Stimulated activated CD4-positive, alpha-beta T cell treated with anti-CD3 and anti-CD28 coated beads, TNF-alpha, amount 100 ng/mL, for 1 hour (primary cell): ENCODE measurements at regions not wholly inside any gene's neighbourhood (a gene's known extent, or its start where the extent isn't known, plus 50 kb on each side); places are given as distances from the start of the nearest gene placed in this dataset.
"Not testable (repeated sequence)": the region's sequence is repeated elsewhere in the genome, so short reads cannot be mapped to it uniquely, and the experiment has no call there.

Experiments
- DNase-seq, 3 donors: peaks; one replicate each; pipeline ENCODE4 v3.0.0-alpha.2; 2020; ENCODE audit warnings: low read depth in 3 of 3, low spot score in 1 of 3

GRCh38 chr1:229003233-229004031, 267.5 kb upstream of the RAB4A start:
- DNase-seq = no peak

DNA sequence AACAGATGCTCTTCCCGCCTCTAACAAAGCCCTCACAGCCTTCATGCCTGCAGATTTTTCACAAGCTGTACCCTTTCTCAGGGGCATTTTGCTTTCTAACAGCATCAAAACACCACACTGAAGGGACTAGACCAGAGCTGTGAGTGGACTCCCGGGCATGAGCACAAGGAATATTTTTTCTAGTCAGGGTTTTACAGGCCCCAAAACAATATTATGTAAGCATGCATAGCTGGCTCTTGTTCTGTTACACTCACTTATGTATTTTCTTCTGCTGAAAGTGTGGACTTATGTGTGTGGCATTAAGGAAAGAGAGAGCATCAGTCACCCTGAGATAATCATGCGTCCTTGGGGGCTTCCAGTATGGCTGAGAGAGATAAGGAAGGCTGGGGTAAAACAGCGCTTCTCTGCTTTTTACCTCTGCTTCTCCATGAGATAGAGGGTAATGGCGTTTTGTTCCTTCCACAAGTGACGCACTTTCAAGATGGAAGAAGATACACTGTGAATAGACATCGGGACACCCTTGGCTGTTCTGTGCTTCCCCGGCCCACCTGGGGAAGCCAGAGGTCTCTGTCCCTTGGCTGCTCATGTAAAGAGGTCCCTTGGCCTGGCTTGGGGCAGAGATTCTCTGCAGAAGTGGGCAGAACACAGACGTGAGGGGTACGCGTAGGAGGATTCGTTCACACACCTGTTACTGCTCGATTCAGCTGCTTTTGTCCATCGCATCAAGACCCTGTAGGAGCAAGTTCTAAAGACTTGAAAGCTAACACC, 266.7 kb upstream of the RAB4A start:
- no peak for DNase-seq

DNA sequence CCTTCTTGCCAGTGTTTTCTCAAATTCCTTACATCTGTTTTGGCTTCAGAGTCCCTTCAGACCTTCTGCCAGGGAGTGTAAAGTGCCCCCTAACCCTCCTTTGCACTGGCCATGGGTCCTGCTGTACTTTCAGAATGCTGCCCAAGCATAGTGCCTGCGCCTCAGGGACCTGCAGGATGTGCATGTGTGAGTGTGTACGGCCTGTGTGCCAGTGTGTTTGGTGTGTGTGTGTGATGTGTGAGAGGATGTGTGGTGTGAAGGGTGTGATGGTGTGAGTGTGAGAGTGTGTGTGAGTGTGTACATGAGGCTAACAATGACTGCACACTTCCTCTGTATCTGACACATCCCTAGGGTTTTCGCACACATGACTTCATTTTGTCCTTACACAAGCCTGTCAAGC, 265.8 kb upstream of the RAB4A start:
- DNase-seq = no peak

DNA sequence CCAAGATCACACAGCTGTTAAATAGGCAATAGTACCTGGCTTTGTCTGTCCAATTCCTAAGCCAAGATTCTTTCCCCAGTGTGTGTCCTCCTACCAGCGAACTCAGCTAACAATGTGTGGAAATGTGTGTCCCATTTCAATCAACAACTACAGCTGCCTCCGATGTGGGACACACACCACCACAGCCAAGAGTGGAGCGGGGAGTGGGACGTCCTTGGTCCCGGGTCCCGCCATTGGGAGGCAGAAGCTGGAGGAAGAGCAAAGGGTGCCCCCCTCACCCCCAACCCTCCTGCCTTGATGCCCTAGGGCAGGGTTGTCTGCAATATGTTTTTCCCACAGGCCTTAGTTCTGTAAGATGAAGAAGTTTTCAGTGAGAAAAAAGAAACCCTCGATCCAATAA, 265.4 kb upstream of the RAB4A start:
- DNase-seq = no peak

DNA sequence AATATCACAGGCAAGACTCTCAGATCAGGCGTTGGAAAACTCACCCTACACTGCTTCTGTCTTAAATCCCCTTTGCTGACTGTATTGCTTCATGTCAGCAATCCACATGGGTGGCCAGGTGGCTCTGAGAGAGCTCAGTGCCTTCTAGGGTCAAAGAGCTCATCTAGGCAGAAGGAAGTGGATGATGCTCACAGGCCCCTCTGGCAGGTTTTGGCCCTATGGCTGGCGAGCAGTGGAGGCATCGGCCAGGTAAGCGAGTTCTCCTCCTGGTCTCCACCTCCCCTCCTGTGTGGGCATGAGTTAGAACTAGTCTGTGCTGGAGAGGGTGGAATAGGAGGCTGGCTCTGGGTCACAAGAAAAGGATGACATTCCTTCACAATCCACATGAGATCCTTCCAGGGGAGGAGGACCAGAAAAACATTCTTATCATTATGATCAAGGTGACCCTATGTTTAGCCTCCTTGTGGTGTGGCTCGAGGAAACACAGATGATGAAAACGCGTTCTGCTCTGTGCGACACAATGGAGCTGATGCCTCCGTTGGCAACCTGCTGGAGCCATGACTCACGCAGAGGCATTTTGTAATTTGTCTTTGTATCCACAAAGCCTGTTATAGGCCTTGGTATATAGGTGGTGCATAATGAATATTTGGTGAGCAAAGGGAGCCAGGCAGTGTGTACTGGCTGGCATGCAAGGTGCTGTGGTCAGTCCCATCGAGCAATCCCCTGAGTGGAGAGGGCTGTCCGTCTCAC, 264.6 kb upstream of the RAB4A start:
- no peak for DNase-seq

DNA sequence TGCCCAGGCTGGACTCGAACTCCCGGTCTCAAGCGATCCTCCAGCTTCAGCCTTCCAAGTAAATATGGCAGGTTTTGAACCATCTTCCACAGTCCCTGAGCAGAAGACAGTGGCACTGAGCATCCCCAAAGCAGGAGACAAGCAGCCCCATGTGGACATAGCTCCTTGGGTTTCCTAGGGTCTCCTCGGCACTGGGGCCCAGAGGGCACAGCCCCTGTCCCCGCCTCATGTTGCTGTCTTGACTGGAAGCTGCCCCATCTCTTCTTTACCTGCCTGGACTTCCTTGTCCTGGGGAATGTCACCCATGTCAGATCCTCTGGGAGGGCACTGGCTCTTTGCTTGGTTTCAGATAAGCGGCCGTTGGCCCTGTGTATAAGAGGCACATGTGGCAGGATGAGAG, 263.7 kb upstream of the RAB4A start:
- DNase-seq = no peak

GRCh38 chr1:229007701-229008100, 263.2 kb upstream of the RAB4A start:
- DNase-seq = no peak

DNA sequence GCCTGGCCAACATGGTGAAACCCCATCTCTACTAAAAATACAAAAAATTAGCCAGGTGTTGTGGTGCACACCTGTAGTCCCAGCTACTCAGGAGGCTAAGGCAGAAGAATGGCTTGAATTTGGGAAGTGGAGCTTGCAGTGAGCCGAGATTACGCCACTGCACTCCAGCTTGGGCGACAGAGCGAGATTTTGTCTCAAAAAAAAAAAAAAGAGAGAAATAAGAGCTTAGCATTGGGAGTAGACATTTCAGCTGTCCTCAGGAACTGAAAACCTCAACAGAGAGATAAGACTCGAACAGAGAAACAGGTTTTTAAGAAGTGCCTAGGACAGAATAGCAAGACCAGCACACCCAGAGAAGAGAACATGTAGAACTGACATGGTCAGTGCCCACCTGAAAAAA, 262.6 kb upstream of the RAB4A start:
- DNase-seq = not testable (repeated sequence)

DNA sequence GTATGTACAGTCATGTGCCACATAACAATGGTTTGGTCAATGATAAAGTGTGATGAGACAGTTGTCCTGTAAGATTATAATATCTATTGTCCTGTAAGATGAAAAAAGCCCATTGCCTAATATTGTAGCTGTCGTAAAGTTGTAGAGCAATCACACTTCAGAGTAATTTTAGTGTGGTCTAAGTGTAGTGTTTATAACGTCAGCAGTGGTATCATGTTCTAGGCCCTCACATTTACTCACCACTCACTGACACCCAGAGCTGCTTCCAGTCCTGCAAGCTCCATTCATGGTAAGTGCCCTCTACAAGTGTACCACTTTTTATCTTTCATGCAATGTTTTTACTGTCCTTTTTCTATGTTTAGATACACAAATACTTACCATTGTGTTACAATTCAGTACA, 259.9 kb upstream of the RAB4A start:
- no peak for DNase-seq

DNA sequence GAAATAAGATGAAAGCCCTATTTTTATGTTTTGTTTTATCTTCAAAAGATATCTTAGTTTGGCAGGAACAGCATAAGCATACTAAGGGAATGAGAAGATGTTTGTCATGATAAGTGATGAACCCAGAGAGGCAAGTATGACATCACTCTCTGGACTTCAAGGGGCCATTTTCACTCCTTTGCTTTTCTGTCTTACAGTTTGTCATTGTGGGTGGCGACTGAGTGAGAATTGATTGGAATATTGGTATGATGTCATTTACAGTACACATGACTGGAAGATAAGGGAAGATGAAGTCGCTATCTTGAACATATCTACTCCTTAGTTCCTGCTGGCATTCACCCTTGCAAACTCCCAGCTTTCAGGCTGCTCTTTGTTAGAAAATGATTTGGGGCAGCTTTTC, 258.1 kb upstream of the RAB4A start:
- DNase-seq = no peak

DNA sequence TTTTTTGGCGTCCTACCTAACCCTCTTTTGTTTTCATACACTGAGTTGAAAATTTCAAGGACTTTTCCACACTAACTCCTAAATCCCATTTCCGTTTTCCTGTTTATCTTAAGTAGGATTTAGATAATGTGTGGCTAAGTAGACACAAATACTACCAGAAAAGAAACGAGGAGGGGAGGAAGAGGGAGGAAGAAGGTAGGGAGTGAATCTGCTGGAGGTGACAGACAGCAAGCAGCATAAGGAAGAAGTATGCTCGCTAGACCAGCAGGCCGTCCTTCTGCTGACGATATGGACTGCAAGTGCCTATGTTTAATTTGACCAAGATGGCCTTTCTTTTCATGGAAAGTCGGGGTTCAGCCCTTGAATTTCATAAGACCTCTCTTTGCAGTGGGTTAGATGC, 256.9 kb upstream of the RAB4A start:
- DNase-seq = no peak

GRCh38 chr1:229015806-229016205, 255.1 kb upstream of the RAB4A start:
- no peak for DNase-seq

GRCh38 chr1:229017091-229017490, 253.8 kb upstream of the RAB4A start:
- DNase-seq = no peak

DNA sequence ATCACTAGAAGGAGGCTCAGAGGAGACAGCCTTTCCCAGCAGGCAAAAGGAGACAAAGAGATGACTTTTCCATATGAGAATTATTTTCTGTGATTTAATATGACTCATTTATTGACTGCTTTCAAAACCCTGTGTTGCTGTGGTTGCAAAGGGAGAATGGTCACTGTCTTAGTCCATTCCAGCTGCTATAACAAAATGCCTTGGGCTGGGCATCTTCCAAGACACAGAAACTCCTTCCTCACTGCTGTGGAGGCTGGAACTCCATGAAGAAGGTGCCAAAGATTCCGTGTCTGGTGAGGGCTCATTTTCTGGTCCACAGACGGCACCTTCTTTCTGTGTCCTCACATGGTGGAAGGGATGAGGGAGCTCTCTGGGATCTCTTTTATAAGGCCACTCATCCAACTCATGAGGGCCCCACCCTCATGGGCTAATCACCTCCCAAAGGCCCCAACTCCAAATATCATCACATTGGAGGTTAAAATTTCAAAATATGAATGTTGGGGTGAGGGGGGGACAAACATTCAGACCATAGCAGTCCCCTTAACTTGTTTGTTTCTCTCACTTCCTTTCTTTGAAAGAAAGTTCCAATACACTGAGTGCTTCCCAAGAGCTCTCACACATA, 252.1 kb upstream of the RAB4A start:
- DNase-seq = no peak

DNA sequence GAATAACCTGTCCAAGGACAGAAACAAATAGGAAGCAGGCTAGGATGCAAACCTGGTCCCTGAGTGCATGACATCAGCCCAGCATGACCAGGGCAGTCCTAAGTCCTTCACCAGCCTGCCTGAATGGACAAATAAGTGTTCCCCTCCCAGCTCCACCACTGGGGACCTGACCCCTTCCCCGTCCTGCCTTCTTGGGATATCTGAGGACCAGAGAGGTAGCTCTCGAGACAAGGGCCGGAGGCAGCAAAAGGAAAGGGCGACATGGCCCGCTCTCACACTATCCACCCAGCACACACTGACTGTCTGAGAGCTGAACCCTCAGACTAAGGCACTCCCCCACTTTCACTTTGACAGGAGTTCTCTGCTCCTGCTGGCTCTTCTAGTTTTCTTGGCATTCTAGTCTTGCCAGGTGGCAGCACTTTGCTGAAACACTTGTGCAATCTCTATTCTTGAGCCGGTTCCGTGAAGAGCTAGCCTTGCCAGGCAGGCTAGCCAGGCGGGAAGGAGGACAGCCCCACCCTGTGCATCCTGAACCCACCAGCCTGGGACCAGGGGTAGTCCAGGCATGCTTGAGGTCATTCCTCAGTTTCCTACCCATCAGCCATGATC, 251.1 kb upstream of the RAB4A start:
- no peak for DNase-seq

GRCh38 chr1:229021034-229021433, 249.9 kb upstream of the RAB4A start:
- DNase-seq = not testable (repeated sequence)

DNA sequence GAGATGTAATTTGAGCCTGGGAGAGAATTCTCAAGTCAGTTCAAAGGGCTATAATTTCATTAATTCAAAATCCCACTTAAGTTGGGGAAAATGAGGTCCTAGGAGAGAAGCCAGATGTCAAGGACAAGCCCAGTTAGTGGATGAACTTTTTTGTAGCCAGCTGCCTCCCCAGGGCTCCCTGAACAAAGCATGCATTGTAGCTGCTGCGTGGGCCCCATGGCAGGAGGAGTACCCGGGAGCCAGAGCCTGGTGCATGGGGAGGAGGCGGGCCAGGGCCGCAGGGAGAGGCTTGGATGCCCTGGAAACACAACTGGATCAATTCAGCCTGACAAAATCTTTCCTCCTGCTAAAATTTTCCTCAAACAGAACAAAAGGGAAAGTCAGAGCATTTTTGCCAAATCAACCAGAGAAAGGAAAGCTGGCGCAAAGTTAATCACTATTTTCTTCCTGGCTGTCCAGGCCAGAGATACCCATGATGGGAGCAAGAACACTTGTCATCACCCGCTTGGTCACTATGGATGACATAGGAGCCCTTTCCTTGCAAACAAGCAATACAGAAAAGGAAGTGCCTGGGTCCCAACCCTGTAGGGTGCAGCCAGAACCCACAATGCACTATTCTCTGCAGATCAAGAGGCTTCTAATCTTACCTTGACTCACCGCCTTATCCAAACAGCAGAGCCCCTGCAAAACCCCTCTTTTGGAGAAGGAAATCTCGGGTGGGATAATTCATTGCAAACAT, 248.1 kb upstream of the RAB4A start:
- no peak for DNase-seq

DNA sequence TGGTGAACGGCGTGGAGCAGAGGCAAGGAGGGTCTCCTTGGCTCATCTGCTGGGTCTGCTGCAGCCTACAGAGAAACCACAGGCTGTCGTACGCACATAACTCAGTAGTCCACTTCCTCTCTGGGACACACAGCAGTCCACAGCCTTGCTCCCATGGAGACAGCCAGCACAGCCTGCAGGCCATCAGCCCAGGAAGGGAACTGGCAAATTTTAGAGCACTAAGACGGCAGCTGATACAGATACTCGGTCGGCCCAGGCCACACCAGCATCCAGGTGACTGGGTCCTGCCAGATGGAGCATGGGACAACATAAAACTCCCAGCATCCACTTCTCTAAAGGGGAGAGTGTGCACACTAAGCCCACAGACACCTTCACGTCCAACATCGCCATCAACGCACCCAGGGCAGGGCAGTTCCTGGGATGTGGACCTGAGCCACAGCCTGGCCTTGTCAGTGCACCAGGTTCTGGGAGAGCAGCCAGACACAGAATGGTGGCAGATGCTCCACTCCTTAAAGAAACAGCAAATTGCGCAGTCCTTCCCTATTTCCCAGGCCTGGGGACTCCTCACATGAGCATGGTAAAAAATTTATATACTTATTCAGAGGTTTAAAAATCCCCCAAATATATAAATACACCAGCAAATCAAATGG, 247.1 kb upstream of the RAB4A start:
- no peak for DNase-seq

GRCh38 chr1:229024528-229025130, 246.3 kb upstream of the RAB4A start:
- no peak for DNase-seq
